H1 (cell line): ENCODE measurements at regions not wholly inside any gene's neighbourhood (a gene's known extent, or its start where the extent isn't known, plus 50 kb on each side); places are given as distances from the start of the nearest gene placed in this dataset.

Experiments
- CTCF ChIA-PET: fragments of 300-600 bp; sonication (Branson Sonifier 250); formaldehyde crosslinking; loops from one replicate; lab custom pipeline; 2021; ENCODE audit not compliant: partially characterized antibody; lab: Charles Lee
- POLR2A ChIA-PET: fragments of 300-600 bp; sonication (Branson Sonifier 250); formaldehyde crosslinking; loops from one replicate; lab custom pipeline; 2021; ENCODE audit warnings: inconsistent platforms; ENCODE audit not compliant: partially characterized antibody; lab: Charles Lee
- DNase-seq, 2 experiments: peaks; one replicate each; pipeline versions ENCODE4 v3.0.0 to v3.0.0-alpha.2; 2010 to 2022; ENCODE audit warnings: low spot score in 2 of 2, low read depth in 1 of 2, mixed read lengths in 1 of 2
- FAIRE-seq: peaks from 2 replicates; lab custom pipeline; 2011; peaks lifted over from hg19 to GRCh38; lab: Jason Lieb, UNC
- H2AFZ ChIP-seq: 2 replicates; pipeline ENCODE4 v1.8.1; 2012; ENCODE audit warnings: low read length, inconsistent platforms
- H2AK5ac ChIP-seq: 2 replicates; pipeline ENCODE4 v1.6.1; 2013; ENCODE audit warnings: low read depth, low read length
- H2BK120ac ChIP-seq: replicated peaks from 2 replicates; pipeline ENCODE3; 2013; ENCODE audit warnings: low read depth, low read length, inconsistent platforms
- H2BK12ac ChIP-seq: 2 replicates; pipeline ENCODE4 v1.6.1; 2013; ENCODE audit warnings: low read depth, low read length
- H2BK15ac ChIP-seq: 2 replicates; pipeline ENCODE4 v1.6.1; 2013; ENCODE audit warnings: low read length
- H2BK20ac ChIP-seq: 2 replicates; pipeline ENCODE4 v1.6.1; 2013; ENCODE audit warnings: low read length
- H2BK5ac ChIP-seq: 2 replicates; pipeline ENCODE4 v1.6.1; 2013; ENCODE audit warnings: low read depth, low read length
- H3K14ac ChIP-seq: 2 replicates; pipeline ENCODE4 v1.6.1; 2013; ENCODE audit warnings: inconsistent platforms; ENCODE audit not compliant: insufficient read length
- H3K18ac ChIP-seq: 2 replicates; pipeline ENCODE4 v1.6.1; 2013; ENCODE audit warnings: low read length; ENCODE audit errors: extremely low read depth
- H3K23ac ChIP-seq: 2 replicates; pipeline ENCODE4 v1.6.1; 2013; ENCODE audit warnings: inconsistent platforms; ENCODE audit not compliant: insufficient read length
- H3K23me2 ChIP-seq: 2 replicates; pipeline ENCODE4 v1.6.1; 2013; ENCODE audit warnings: low read depth, low read length
- H3K27ac ChIP-seq: 2 replicates; pipeline ENCODE4 v1.6.1; 2011; ENCODE audit warnings: low read depth, low read length, inconsistent platforms
- H3K27me3 ChIP-seq, 4 experiments: replicated peaks in 1 of 4; 1 replicate in 1 of 4; 2 replicates in 3 of 4; pipeline versions ENCODE4 v1.6.1 to v1.8.1; 2011 to 2013; ENCODE audit warnings: low read length in 3 of 4, mild to moderate bottlenecking in 3 of 4, inconsistent platforms in 2 of 4, mixed read lengths in 2 of 4, moderate library complexity in 1 of 4; ENCODE audit not compliant: control insufficient read depth in 3 of 4, insufficient read depth in 3 of 4; ENCODE audit errors: extremely low read depth in 1 of 4
- H3K36me3 ChIP-seq, 4 experiments: 2 replicates each; pipeline versions ENCODE4 v1.6.1 to v1.8.1; 2011 to 2013; ENCODE audit warnings: mild to moderate bottlenecking in 4 of 4, low read length in 3 of 4, moderate library complexity in 2 of 4, control low read depth in 1 of 4, inconsistent platforms in 1 of 4; ENCODE audit not compliant: insufficient read depth in 4 of 4, control insufficient read depth in 2 of 4
- H3K4ac ChIP-seq: replicated peaks from 2 replicates; pipeline ENCODE3; 2013; ENCODE audit warnings: low read length, low read depth, mixed read lengths, inconsistent platforms; ENCODE audit not compliant: insufficient read length
- H3K4me1 ChIP-seq, 4 experiments: replicated peaks in 1 of 4; 1 replicate in 1 of 4; 2 replicates in 3 of 4; pipeline versions ENCODE4 v1.6.1 to v1.8.1; 2011 to 2013; ENCODE audit warnings: low read length in 3 of 4, inconsistent platforms in 2 of 4, mixed read lengths in 1 of 4; ENCODE audit not compliant: insufficient read depth in 4 of 4, control insufficient read depth in 3 of 4
- H3K4me2 ChIP-seq, 2 experiments: 2 replicates each; pipeline versions ENCODE4 v1.6.1 to v1.8.1; 2011 to 2013; ENCODE audit warnings: low read depth in 2 of 2, low read length in 2 of 2, control low read depth in 1 of 2, inconsistent platforms in 1 of 2, mild to moderate bottlenecking in 1 of 2; ENCODE audit not compliant: insufficient read depth in 1 of 2
- H3K4me3 ChIP-seq, 4 experiments: fragments of 200-600, 300-600 bp in 1 of 4; sonication (generic), shearing (Covaris generic), sonication (Bioruptor Twin) in 1 of 4; 2 replicates each; pipeline versions ENCODE4 v1.5.1 to v1.8.1; 2011 to 2016; ENCODE audit warnings: low read length in 4 of 4, low read depth in 3 of 4, control low read depth in 2 of 4, inconsistent platforms in 2 of 4, mild to moderate bottlenecking in 2 of 4, mixed read lengths in 1 of 4, moderate library complexity in 1 of 4; ENCODE audit not compliant: insufficient read depth in 2 of 4; ENCODE audit errors: extremely low read depth in 1 of 4
- H3K56ac ChIP-seq: replicated peaks from 2 replicates; pipeline ENCODE3; 2013; ENCODE audit warnings: low read depth, mild to moderate bottlenecking, mixed read lengths, low read length, inconsistent platforms; ENCODE audit not compliant: insufficient read length
- H3K79me1 ChIP-seq: 2 replicates; pipeline ENCODE4 v1.6.1; 2013; ENCODE audit warnings: low read depth, low read length, control low read depth
- H3K79me2 ChIP-seq, 2 experiments: 2 replicates each; pipeline versions ENCODE4 v1.6.1 to v1.8.1; 2012 to 2013; ENCODE audit warnings: low read length in 2 of 2, mild to moderate bottlenecking in 2 of 2, inconsistent platforms in 1 of 2; ENCODE audit not compliant: insufficient read depth in 2 of 2, control insufficient read depth in 1 of 2
- H3K9ac ChIP-seq, 4 experiments: replicated peaks in 1 of 4; 1 replicate in 1 of 4; 2 replicates in 3 of 4; pipeline versions ENCODE4 v1.6.1 to v1.8.1; 2011 to 2013; ENCODE audit warnings: low read depth in 3 of 4, low read length in 3 of 4, control low read depth in 2 of 4, mild to moderate bottlenecking in 2 of 4, moderate library complexity in 2 of 4, inconsistent platforms in 1 of 4; ENCODE audit errors: extremely low read depth in 1 of 4
- H3K9me3 ChIP-seq, 2 experiments: 2 replicates each; pipeline versions ENCODE4 v1.6.1 to v1.8.1; 2012 to 2013; ENCODE audit warnings: mild to moderate bottlenecking in 2 of 2, moderate library complexity in 2 of 2, control low read depth in 1 of 2, inconsistent platforms in 1 of 2, low read depth in 1 of 2, low read length in 1 of 2, mixed read lengths in 1 of 2; ENCODE audit not compliant: insufficient read depth in 2 of 2
- H4K20me1 ChIP-seq, 2 experiments: replicated peaks in 1 of 2; 2 replicates each; pipeline versions ENCODE3 to v1.8.1; 2011 to 2013; ENCODE audit warnings: inconsistent platforms in 2 of 2, low read length in 2 of 2, mild to moderate bottlenecking in 1 of 2; ENCODE audit not compliant: insufficient read depth in 2 of 2, control insufficient read depth in 1 of 2
- H4K5ac ChIP-seq: 2 replicates; pipeline ENCODE4 v1.6.1; 2013; ENCODE audit warnings: low read length, low read depth, mixed read lengths, inconsistent platforms; ENCODE audit not compliant: insufficient read length
- H4K8ac ChIP-seq: 2 replicates; pipeline ENCODE4 v1.8.0; 2013; ENCODE audit warnings: mild to moderate bottlenecking, moderate library complexity, low read length, inconsistent platforms; ENCODE audit not compliant: insufficient read depth; ENCODE audit errors: extremely low read depth
- H4K91ac ChIP-seq: replicated peaks from 2 replicates; pipeline ENCODE3; 2013; ENCODE audit warnings: low read length, mixed read lengths, inconsistent platforms; ENCODE audit not compliant: insufficient read length
- CTBP2 ChIP-seq: IDR thresholded peaks from 2 replicates; pipeline ENCODE4 v1.7.0; 2011; ENCODE audit warnings: borderline replicate concordance, mild to moderate bottlenecking, moderate library complexity, mixed read lengths, low read length; ENCODE audit not compliant: insufficient read depth, insufficient read length
- NANOG ChIP-seq: IDR thresholded peaks from 2 replicates; pipeline ENCODE4 v1.6.1; 2011; ENCODE audit warnings: low read length, low read depth, mild to moderate bottlenecking, inconsistent platforms; ENCODE audit not compliant: insufficient read depth, poor library complexity, severe bottlenecking
- NRF1 ChIP-seq: IDR thresholded peaks from 2 replicates; pipeline ENCODE4 v1.6.1; 2011; ENCODE audit warnings: mild to moderate bottlenecking, low read depth, low read length, improper control_type of control experiment
- POLR2A ChIP-seq, 2 experiments: IDR thresholded peaks; 1 replicate in 1 of 2; 2 replicates in 1 of 2; pipeline ENCODE4 v1.6.1; 2011; ENCODE audit warnings: low read depth in 2 of 2, low read length in 2 of 2, mild to moderate bottlenecking in 2 of 2; ENCODE audit errors: control extremely low read depth in 1 of 2
- SAP30 ChIP-seq: fragments of 300-600 bp; sonication (generic); IDR thresholded peaks from 2 replicates; pipeline ENCODE4 v1.7.1; 2012; ENCODE audit warnings: low read length, moderate library complexity, mild to moderate bottlenecking, inconsistent platforms; ENCODE audit not compliant: insufficient read depth, insufficient replicate concordance
- WGBS, 2 experiments: shearing (Covaris generic) in 1 of 2; methylation state at CpG; one replicate each; pipeline versions ENCODE4 v1.1.6 to v1.1.7; 2013 to 2015; ENCODE audit warnings: low lambda C conversion rate in 2 of 2, mixed read lengths in 2 of 2, inconsistent platforms in 1 of 2, low coverage in 1 of 2, missing lambda C conversion rate in 1 of 2; ENCODE audit not compliant: insufficient replicate concordance in 2 of 2, insufficient coverage in 1 of 2, insufficient read length in 1 of 2; ENCODE audit errors: extremely low coverage in 1 of 2, missing lambda C conversion rate in 1 of 2; 5-methylcytosine and 5-hydroxymethylcytosine counted together

- no peak overlapping the region for H2BK15ac ChIP-seq
- H3K79me2 ChIP-seq: no peaks in the 10 kb centered on the region
- peaks cover 5% of the 10 kb centered on the region; the same call in 1 of the 2 replicates for H3K23me2 ChIP-seq
- no peaks in the 10 kb centered on the region for H3K36me3 ChIP-seq
- no peak overlapping the region for H2BK120ac ChIP-seq
- ChIA-PET CTCF (interaction anchor here (1.9 kb wide), 1 partner anchor 16 kb away, joined by 4 read pairs; no protein-coding TSS in a partner anchor), POLR2A (no interaction called here)
- H2AK5ac ChIP-seq: no peak overlapping the region
- H3K18ac ChIP-seq: no peak overlapping the region
- H3K56ac ChIP-seq: no peak overlapping the region
- H4K8ac ChIP-seq: no peak overlapping the region
- H2BK5ac ChIP-seq: no peak overlapping the region
- TF ChIP-seq CTBP2: no peak
- no peak for TF ChIP-seq NRF1
- TF ChIP-seq POLR2A (IDR thresholded peaks at IDR 0.05; ENCODE audit: control extremely low read depth in 1 of 2, low read depth in 2 of 2, low read length in 2 of 2): no peak
- no peak for TF ChIP-seq NANOG
- TF ChIP-seq SAP30: no peak
- no peak overlapping the region for H3K9ac ChIP-seq
- no peak overlapping the region for H3K4me2 ChIP-seq
- H2BK12ac ChIP-seq: no peak overlapping the region; the same call in 1 of the 2 replicates
- H4K91ac ChIP-seq: no peak overlapping the region
- H3K4ac ChIP-seq: no peak overlapping the region
- H4K5ac ChIP-seq: no peak overlapping the region
- no peaks in the 10 kb centered on the region for H3K9me3 ChIP-seq
- H3K4me3 ChIP-seq: no peak overlapping the region
- peaks cover 0 to 8% (median 0%) of the 10 kb centered on the region in 4 experiments; a peak in 3 of 7 replicates for H3K4me1 ChIP-seq
- no peak for DNase-seq
- H4K20me1 ChIP-seq: no peaks in the 10 kb centered on the region
- H3K27me3 ChIP-seq: no peaks in the 10 kb centered on the region; a peak in 1 of 7 replicates
- FAIRE-seq: no peak
- WGBS, 2 experiments: 92 to 97% methylated on average over 2 of the region's 2 CpGs
- H2AFZ ChIP-seq: no peak overlapping the region
- H3K79me1 ChIP-seq: no peaks in the 10 kb centered on the region
- H3K27ac ChIP-seq: no peak overlapping the region
- no peak overlapping the region for H3K14ac ChIP-seq
- H3K23ac ChIP-seq: no peak overlapping the region
- H2BK20ac ChIP-seq: no peak overlapping the region
Observed at GRCh38 chr20:56839222-56839621, 210.1 kb downstream of the TFAP2C start.
